Lower lobe of right lung (tissue), 2 donors: ENCODE measurements at regions not wholly inside any gene's neighbourhood (a gene's known extent, or its start where the extent isn't known, plus 50 kb on each side); places are given as distances from the start of the nearest gene placed in this dataset.
A peak's percentile ranks its signal among the peaks of the same experiment; 100 is the strongest.

ENCODE experiments used
- ATAC-seq, 2 donors: fragments of 200-7000 bp; cut with Tn5 transposase; one replicate each; pipeline ENCODE4 v1.9.1; 2020 to 2022; ENCODE audit warnings: mild to moderate bottlenecking in 2 of 2, moderate library complexity in 2 of 2
- DNase-seq: peaks from one replicate; pipeline ENCODE4 v3.0.0-alpha.2; 2020
- H3K27ac ChIP-seq: fragments of 200-600 bp; one replicate; pipeline ENCODE4 v1.8.0; 2022
- H3K27me3 ChIP-seq: fragments of 200-600 bp; one replicate; pipeline ENCODE4 v1.8.0; 2022; ENCODE audit warnings: low read depth
- H3K36me3 ChIP-seq: fragments of 200-600 bp; one replicate; pipeline ENCODE4 v1.8.0; 2022; ENCODE audit warnings: mild to moderate bottlenecking
- H3K4me1 ChIP-seq: fragments of 200-600 bp; one replicate; pipeline ENCODE4 v1.8.0; 2022
- H3K4me3 ChIP-seq: fragments of 200-600 bp; one replicate; pipeline ENCODE4 v1.8.0; 2022; ENCODE audit warnings: mild to moderate bottlenecking
- H3K9me3 ChIP-seq: fragments of 200-600 bp; one replicate; pipeline ENCODE4 v1.8.0; 2022
- CTCF ChIP-seq: fragments of 200-600 bp; IDR thresholded peaks from one replicate; pipeline ENCODE4 v1.8.0; 2022; ENCODE audit warnings: antibody characterized with exemption, mild to moderate bottlenecking
- intact Hi-C: fragments of 100-400 bp; cut with DNase I; formaldehyde crosslinking; loops from one replicate; pipeline ENCODE4 v1.11.0; 2022
- donor health status: DM: no; HTN: yes; CAD: no; lungs with severe emphysema.

- H3K4me3 ChIP-seq: no peak overlapping the region
- TF ChIP-seq CTCF: no peak
- no peak overlapping the region for H3K27ac ChIP-seq
- peak in 1 of 2 donors; percentile 26 for ATAC-seq
- H3K9me3 ChIP-seq: no peaks in the 10 kb centered on the region
- intact Hi-C loops: no loop called here
- no peaks in the 10 kb centered on the region for H3K36me3 ChIP-seq
- DNase-seq: no peak
- H3K27me3 ChIP-seq: peaks cover 15% of the 10 kb centered on the region
- no peaks in the 10 kb centered on the region for H3K4me1 ChIP-seq
Measured at GRCh38 chr14:94864387-94865195, 94.7 kb upstream of the GSC start.

- Histone ChIP-seq H3K9me3 (no peaks in the 10 kb centered on the region), H3K4me3 (no peak overlapping the region), H3K27ac (no peak overlapping the region), H3K27me3 (peaks cover 13% of the 10 kb centered on the region), H3K36me3 (no peaks in the 10 kb centered on the region), H3K4me1 (no peaks in the 10 kb centered on the region)
- TF ChIP-seq CTCF: no peak
- DNase-seq (no peak), ATAC-seq (no peak)
- intact Hi-C loops: no loop called here
Measured at GRCh38 chr14:94863366-94863765, 93.5 kb upstream of the GSC start.

- H3K9me3 ChIP-seq: peaks cover 6% of the 10 kb centered on the region
- H3K4me3 ChIP-seq: no peak overlapping the region
- H3K4me1 ChIP-seq: no peaks in the 10 kb centered on the region
- intact Hi-C loops: no loop called here
- DNase-seq (no peak), ATAC-seq (no peak)
- no peak for TF ChIP-seq CTCF
- H3K36me3 ChIP-seq: no peaks in the 10 kb centered on the region
- no peak overlapping the region for H3K27ac ChIP-seq
- H3K27me3 ChIP-seq: peaks cover 3% of the 10 kb centered on the region
Measured at GRCh38 chr14:94857950-94858349, 88.0 kb upstream of the GSC start.

- ATAC-seq (no peak), DNase-seq (no peak)
- H3K27me3 ChIP-seq: no peaks in the 10 kb centered on the region
- H3K36me3 ChIP-seq: no peaks in the 10 kb centered on the region
- H3K4me3 ChIP-seq: no peak overlapping the region
- H3K27ac ChIP-seq: no peak overlapping the region
- no peaks in the 10 kb centered on the region for H3K4me1 ChIP-seq
- intact Hi-C loops: no loop called here
- H3K9me3 ChIP-seq: peaks cover 6% of the 10 kb centered on the region
- TF ChIP-seq CTCF: no peak
Measured at GRCh38 chr14:94853920-94854319, 84.0 kb upstream of the GSC start.

GRCh38 chr14:94850309-94851211 lies 80.6 kb upstream of the GSC start:
- peaks cover 6% of the 10 kb centered on the region for H3K9me3 ChIP-seq
- H3K4me1 ChIP-seq: no peaks in the 10 kb centered on the region
- intact Hi-C loops: no loop called here
- ATAC-seq: no peak
- H3K27me3 ChIP-seq: no peaks in the 10 kb centered on the region
- TF ChIP-seq CTCF: no peak
- H3K27ac ChIP-seq: no peak overlapping the region
- DNase-seq: no peak
- no peak overlapping the region for H3K4me3 ChIP-seq
- H3K36me3 ChIP-seq: no peaks in the 10 kb centered on the region
